NCI-H2081 (cell line): ENCODE measurements at regions not wholly inside any gene's neighbourhood (a gene's known extent, or its start where the extent isn't known, plus 50 kb on each side); places are given as distances from the start of the nearest gene placed in this dataset.

ENCODE experiments used
- DNase-seq, 2 experiments: peaks; one replicate each; lab custom pipeline; 2025; lab: John Stamatoyannopoulos, UW

- no peak for DNase-seq
Observed at GRCh38 chr2:8334866-8335325, 347.0 kb upstream of the ID2 start.

- DNase-seq, result no peak
Observed at GRCh38 chr2:8335801-8336200, 346.1 kb upstream of the ID2 start.

GRCh38 chr2:8337321-8337720 lies 344.5 kb upstream of the ID2 start:
- DNase-seq, result no peak

- no peak for DNase-seq
Observed at GRCh38 chr2:8342407-8342806, 339.4 kb upstream of the ID2 start.

- no peak for DNase-seq
Observed at GRCh38 chr2:8343031-8343430, 338.8 kb upstream of the ID2 start.

GRCh38 chr2:8344144-8345097 lies 337.4 kb upstream of the ID2 start:
- DNase-seq, result no peak

GRCh38 chr2:8345200-8345599 lies 336.7 kb upstream of the ID2 start:
- no peak for DNase-seq

- DNase-seq, result no peak
Observed at GRCh38 chr2:8346208-8346607, 335.6 kb upstream of the ID2 start.

GRCh38 chr2:8346706-8347430 lies 335.0 kb upstream of the ID2 start:
- DNase-seq, result no peak

GRCh38 chr2:8348911-8349310 lies 332.9 kb upstream of the ID2 start:
- peak in 1 of 2 experiments; percentile 75 for DNase-seq

- DNase-seq, result no peak
Observed at GRCh38 chr2:8352296-8352695, 329.6 kb upstream of the ID2 start.

GRCh38 chr2:8352989-8353388 lies 328.9 kb upstream of the ID2 start:
- DNase-seq, result no peak

GRCh38 chr2:8355102-8355859 lies 326.6 kb upstream of the ID2 start:
- no peak for DNase-seq

GRCh38 chr2:8357738-8358518 lies 323.9 kb upstream of the ID2 start:
- DNase-seq, result no peak

GRCh38 chr2:8361930-8362329 lies 319.9 kb upstream of the ID2 start:
- DNase-seq, result no peak

- DNase-seq, result no peak
Observed at GRCh38 chr2:8363161-8363560, 318.7 kb upstream of the ID2 start.

- DNase-seq, result no peak
Observed at GRCh38 chr2:8364668-8365067, 317.2 kb upstream of the ID2 start.

- DNase-seq, result no peak
Observed at GRCh38 chr2:8365331-8365910, 316.4 kb upstream of the ID2 start.

- no peak for DNase-seq
Observed at GRCh38 chr2:8367833-8368232, 314.0 kb upstream of the ID2 start.

GRCh38 chr2:8368463-8368862 lies 313.4 kb upstream of the ID2 start:
- no peak for DNase-seq

GRCh38 chr2:8369522-8369921 lies 312.3 kb upstream of the ID2 start:
- DNase-seq, result no peak
